GM12874 (cell line): ENCODE measurements at regions not wholly inside any gene's neighbourhood (a gene's known extent, or its start where the extent isn't known, plus 50 kb on each side); places are given as distances from the start of the nearest gene placed in this dataset.

Source experiments
- CTCF ChIP-seq: IDR thresholded peaks from 2 replicates; pipeline ENCODE4 v1.5.1; 2011; ENCODE audit warnings: low read depth, mild to moderate bottlenecking, control low read depth, low read length, moderate library complexity; ENCODE audit not compliant: insufficient read depth

- no peak for TF ChIP-seq CTCF
Measured at GRCh38 chr6:134105940-134106339, 53.5 kb upstream of the SLC2A12 start.

- no peak for TF ChIP-seq CTCF
Measured at GRCh38 chr6:134103006-134103405, 50.6 kb upstream of the SLC2A12 start.
